T-helper 17 cell (primary cell): ENCODE measurements at regions not wholly inside any gene's neighbourhood (a gene's known extent, or its start where the extent isn't known, plus 50 kb on each side); places are given as distances from the start of the nearest gene placed in this dataset.
"Not testable (repeated sequence)": the region's sequence is repeated elsewhere in the genome, so short reads cannot be mapped to it uniquely, and the experiment has no call there.

ENCODE experiments used
- ATAC-seq: fragments of 150-1000 bp; cut with Tn5 transposase; 2 replicates; pipeline ENCODE4 v1.10.0; 2021; ENCODE audit warnings: mild to moderate bottlenecking, moderate library complexity
- DNase-seq, 3 donors: peaks; one replicate each; pipeline versions ENCODE4 v3.0.0 to v3.0.0-alpha.2; 2020 to 2021
- H3K9me3 ChIP-seq: one replicate; pipeline ENCODE4 v1.7.0; 2013; ENCODE audit warnings: low read length, mild to moderate bottlenecking; ENCODE audit not compliant: control insufficient read depth, poor library complexity, severe bottlenecking
- H3K27ac Mint-ChIP-seq: one replicate; pipeline ENCODE4 v1.8.0; 2022; ENCODE audit warnings: mild to moderate bottlenecking, moderate library complexity, mixed read lengths
- H3K27me3 Mint-ChIP-seq: one replicate; pipeline ENCODE4 v1.8.0; 2022; ENCODE audit warnings: mixed read lengths
- H3K36me3 Mint-ChIP-seq: one replicate; pipeline ENCODE4 v1.8.0; 2022; ENCODE audit warnings: low read depth, mixed read lengths
- H3K4me1 Mint-ChIP-seq: one replicate; pipeline ENCODE4 v1.8.0; 2022; ENCODE audit warnings: mild to moderate bottlenecking, mixed read lengths
- H3K4me3 Mint-ChIP-seq: one replicate; pipeline ENCODE4 v1.8.0; 2022; ENCODE audit warnings: mild to moderate bottlenecking, moderate library complexity, mixed read lengths

GRCh38 chr15:38090678-38091077, 156.2 kb downstream of the TMCO5A start:
- ATAC-seq (no peak), DNase-seq (no peak)
- Mint-ChIP-seq H3K4me1 (no peaks in the 10 kb centered on the region), H3K27ac (no peak overlapping the region), H3K27me3 (peaks cover 19% of the 10 kb centered on the region), H3K36me3 (no peaks in the 10 kb centered on the region), H3K4me3 (no peak overlapping the region)
- no peaks in the 10 kb centered on the region for H3K9me3 ChIP-seq

- ATAC-seq (no peak), DNase-seq (no peak)
- H3K27me3 Mint-ChIP-seq = peaks cover 14% of the 10 kb centered on the region
- H3K4me3 Mint-ChIP-seq = no peak overlapping the region
- H3K27ac Mint-ChIP-seq = no peak overlapping the region
- H3K9me3 ChIP-seq = no peaks in the 10 kb centered on the region
- no peaks in the 10 kb centered on the region for H3K36me3 Mint-ChIP-seq
- no peaks in the 10 kb centered on the region for H3K4me1 Mint-ChIP-seq
These were observed 156.7 kb downstream of the TMCO5A start for GRCh38 chr15:38091078-38091645.

- Mint-ChIP-seq H3K4me3 (no peak overlapping the region), H3K4me1 (no peaks in the 10 kb centered on the region), H3K36me3 (no peaks in the 10 kb centered on the region), H3K27me3 (no peaks in the 10 kb centered on the region), H3K27ac (no peak overlapping the region)
- DNase-seq (no peak), ATAC-seq (no peak)
- H3K9me3 ChIP-seq = no peaks in the 10 kb centered on the region
These were observed 158.7 kb upstream of the SPRED1 start for GRCh38 chr15:38093931-38094330.

- DNase-seq (no peak), ATAC-seq (no peak)
- no peak overlapping the region for H3K4me3 Mint-ChIP-seq
- no peaks in the 10 kb centered on the region for H3K36me3 Mint-ChIP-seq
- H3K27me3 Mint-ChIP-seq = peaks cover 16% of the 10 kb centered on the region
- no peaks in the 10 kb centered on the region for H3K9me3 ChIP-seq
- no peaks in the 10 kb centered on the region for H3K4me1 Mint-ChIP-seq
- no peak overlapping the region for H3K27ac Mint-ChIP-seq
These were observed 149.7 kb upstream of the SPRED1 start for GRCh38 chr15:38102972-38103371.

GRCh38 chr15:38103564-38103963, 149.1 kb upstream of the SPRED1 start:
- Mint-ChIP-seq H3K4me1 (no peaks in the 10 kb centered on the region), H3K4me3 (no peak overlapping the region), H3K36me3 (no peaks in the 10 kb centered on the region), H3K27me3 (peaks cover 16% of the 10 kb centered on the region), H3K27ac (no peak overlapping the region)
- no peaks in the 10 kb centered on the region for H3K9me3 ChIP-seq
- ATAC-seq = no peak
- no peak for DNase-seq

- no peak for DNase-seq
- Mint-ChIP-seq H3K27ac (no peak overlapping the region), H3K36me3 (no peaks in the 10 kb centered on the region), H3K27me3 (no peaks in the 10 kb centered on the region), H3K4me3 (no peak overlapping the region), H3K4me1 (peaks cover 2% of the 10 kb centered on the region)
- H3K9me3 ChIP-seq = no peaks in the 10 kb centered on the region
- no peak for ATAC-seq
These were observed 141.6 kb upstream of the SPRED1 start for GRCh38 chr15:38111070-38111469.

GRCh38 chr15:38112406-38112805, 140.2 kb upstream of the SPRED1 start:
- Mint-ChIP-seq H3K27me3 (no peaks in the 10 kb centered on the region), H3K36me3 (no peaks in the 10 kb centered on the region), H3K4me1 (peaks cover 2% of the 10 kb centered on the region), H3K27ac (no peak overlapping the region), H3K4me3 (no peak overlapping the region)
- no peak for ATAC-seq
- no peaks in the 10 kb centered on the region for H3K9me3 ChIP-seq
- DNase-seq = no peak

- no peak overlapping the region for H3K4me3 Mint-ChIP-seq
- H3K9me3 ChIP-seq = no peaks in the 10 kb centered on the region
- ATAC-seq = no peak
- no peak for DNase-seq
- no peaks in the 10 kb centered on the region for H3K27me3 Mint-ChIP-seq
- no peaks in the 10 kb centered on the region for H3K36me3 Mint-ChIP-seq
- no peak overlapping the region for H3K27ac Mint-ChIP-seq
- H3K4me1 Mint-ChIP-seq = peaks cover 2% of the 10 kb centered on the region
These were observed 137.5 kb upstream of the SPRED1 start for GRCh38 chr15:38115121-38115520.

- no peaks in the 10 kb centered on the region for H3K36me3 Mint-ChIP-seq
- H3K4me1 Mint-ChIP-seq = no peaks in the 10 kb centered on the region
- H3K4me3 Mint-ChIP-seq = no peak overlapping the region
- ATAC-seq = no peak
- DNase-seq = no peak
- H3K27me3 Mint-ChIP-seq = no peaks in the 10 kb centered on the region
- no peak overlapping the region for H3K27ac Mint-ChIP-seq
- H3K9me3 ChIP-seq = no peaks in the 10 kb centered on the region
These were observed 134.9 kb upstream of the SPRED1 start for GRCh38 chr15:38117781-38118180.

- H3K4me3 Mint-ChIP-seq, H3K36me3 Mint-ChIP-seq, ATAC-seq, H3K27ac Mint-ChIP-seq, H3K4me1 Mint-ChIP-seq, H3K9me3 ChIP-seq, H3K27me3 Mint-ChIP-seq, DNase-seq: not testable (repeated sequence)
These were observed 132.8 kb upstream of the SPRED1 start for GRCh38 chr15:38119865-38120264.

- H3K36me3 Mint-ChIP-seq = no peaks in the 10 kb centered on the region
- no peak overlapping the region for H3K4me3 Mint-ChIP-seq
- DNase-seq (no peak), ATAC-seq (no peak)
- no peak overlapping the region for H3K27ac Mint-ChIP-seq
- H3K27me3 Mint-ChIP-seq = peaks cover 14% of the 10 kb centered on the region
- peaks cover 7% of the 10 kb centered on the region for H3K4me1 Mint-ChIP-seq
- no peaks in the 10 kb centered on the region for H3K9me3 ChIP-seq
These were observed 125.3 kb upstream of the SPRED1 start for GRCh38 chr15:38127306-38127771.

GRCh38 chr15:38128341-38128781, 124.3 kb upstream of the SPRED1 start:
- no peak overlapping the region for H3K27ac Mint-ChIP-seq
- peaks cover 7% of the 10 kb centered on the region for H3K4me1 Mint-ChIP-seq
- no peak overlapping the region for H3K4me3 Mint-ChIP-seq
- peaks cover 14% of the 10 kb centered on the region for H3K27me3 Mint-ChIP-seq
- no peaks in the 10 kb centered on the region for H3K36me3 Mint-ChIP-seq
- ATAC-seq (no peak), DNase-seq (no peak)
- no peaks in the 10 kb centered on the region for H3K9me3 ChIP-seq

GRCh38 chr15:38128921-38129320, 123.7 kb upstream of the SPRED1 start:
- no peak overlapping the region for H3K27ac Mint-ChIP-seq
- H3K36me3 Mint-ChIP-seq = no peaks in the 10 kb centered on the region
- H3K4me3 Mint-ChIP-seq = no peak overlapping the region
- H3K27me3 Mint-ChIP-seq = peaks cover 14% of the 10 kb centered on the region
- H3K4me1 Mint-ChIP-seq = peaks cover 7% of the 10 kb centered on the region
- no peaks in the 10 kb centered on the region for H3K9me3 ChIP-seq
- DNase-seq (no peak), ATAC-seq (no peak)

- H3K27ac Mint-ChIP-seq = no peak overlapping the region
These were observed 123.0 kb upstream of the SPRED1 start for GRCh38 chr15:38129531-38130204.

More at GRCh38 chr15:38129531-38130204, 123.0 kb upstream of the SPRED1 start:
- ATAC-seq (peak; percentile 39), DNase-seq (no peak)
- H3K4me3 Mint-ChIP-seq = no peak overlapping the region
- H3K9me3 ChIP-seq = no peaks in the 10 kb centered on the region
- peaks cover 7% of the 10 kb centered on the region for H3K4me1 Mint-ChIP-seq
- H3K27me3 Mint-ChIP-seq = peaks cover 14% of the 10 kb centered on the region
- no peaks in the 10 kb centered on the region for H3K36me3 Mint-ChIP-seq
